Testis (tissue), 2 donors: ENCODE measurements at regions not wholly inside any gene's neighbourhood (a gene's known extent, or its start where the extent isn't known, plus 50 kb on each side); places are given as distances from the start of the nearest gene placed in this dataset.

Experiments
- DNase-seq: peaks from one replicate; pipeline ENCODE4 v3.0.0-alpha.2; 2019
- H3K27ac ChIP-seq, 2 donors: fragments of 200-600 bp; sonication (generic); one replicate each; pipeline ENCODE4 v1.5.1; 2019
- H3K27me3 ChIP-seq: fragments of 200-600 bp; sonication (generic); one replicate; pipeline ENCODE4 v1.5.1; 2019
- H3K36me3 ChIP-seq: fragments of 200-600 bp; sonication (generic); one replicate; pipeline ENCODE4 v1.5.1; 2017; ENCODE audit warnings: low read depth; ENCODE audit errors: missing control alignments
- H3K4me1 ChIP-seq: fragments of 200-600 bp; sonication (generic); one replicate; pipeline ENCODE4 v1.5.1; 2019
- H3K4me3 ChIP-seq, 2 donors: fragments of 200-600 bp; sonication (generic); one replicate each; pipeline ENCODE4 v1.5.1; 2017 to 2019
- H3K9me3 ChIP-seq: fragments of 200-600 bp; sonication (generic); one replicate; pipeline ENCODE4 v1.5.1; 2017
- POLR2A ChIP-seq: fragments of 450-650 bp; IDR thresholded peaks from one replicate; pipeline ENCODE4 v1.6.1; 2017; ENCODE audit warnings: antibody characterized with exemption, mild to moderate bottlenecking, moderate library complexity
- WGBS, 2 donors: methylation state at CpG; one replicate each; pipeline ENCODE4 v1.1.5; 2018; 5-methylcytosine and 5-hydroxymethylcytosine counted together
- intact Hi-C: fragments of 100-400 bp; cut with DNase I; formaldehyde crosslinking; loops from one replicate; pipeline ENCODE4 v1.15.1; 2023; ENCODE audit warnings: low total_unique reads
- TF ChIP-seq, protein P1 (sequence below), 3 experiments: fragments of 450-650 bp in 2 of 3; fragments of 200-600 bp in 1 of 3; sonication (generic) in 1 of 3; IDR thresholded peaks; one replicate each; pipeline ENCODE4 v1.5.1; 2016 to 2019; ENCODE audit warnings: antibody characterized with exemption in 3 of 3, mild to moderate bottlenecking in 2 of 3, moderate library complexity in 1 of 3

- Histone ChIP-seq H3K4me3 (no peak overlapping the region), H3K36me3 (no peaks in the 10 kb centered on the region), H3K27me3 (no peaks in the 10 kb centered on the region), H3K27ac (no peak overlapping the region), H3K9me3 (no peaks in the 10 kb centered on the region), H3K4me1 (no peaks in the 10 kb centered on the region)
- TF ChIP-seq, protein P1, sequence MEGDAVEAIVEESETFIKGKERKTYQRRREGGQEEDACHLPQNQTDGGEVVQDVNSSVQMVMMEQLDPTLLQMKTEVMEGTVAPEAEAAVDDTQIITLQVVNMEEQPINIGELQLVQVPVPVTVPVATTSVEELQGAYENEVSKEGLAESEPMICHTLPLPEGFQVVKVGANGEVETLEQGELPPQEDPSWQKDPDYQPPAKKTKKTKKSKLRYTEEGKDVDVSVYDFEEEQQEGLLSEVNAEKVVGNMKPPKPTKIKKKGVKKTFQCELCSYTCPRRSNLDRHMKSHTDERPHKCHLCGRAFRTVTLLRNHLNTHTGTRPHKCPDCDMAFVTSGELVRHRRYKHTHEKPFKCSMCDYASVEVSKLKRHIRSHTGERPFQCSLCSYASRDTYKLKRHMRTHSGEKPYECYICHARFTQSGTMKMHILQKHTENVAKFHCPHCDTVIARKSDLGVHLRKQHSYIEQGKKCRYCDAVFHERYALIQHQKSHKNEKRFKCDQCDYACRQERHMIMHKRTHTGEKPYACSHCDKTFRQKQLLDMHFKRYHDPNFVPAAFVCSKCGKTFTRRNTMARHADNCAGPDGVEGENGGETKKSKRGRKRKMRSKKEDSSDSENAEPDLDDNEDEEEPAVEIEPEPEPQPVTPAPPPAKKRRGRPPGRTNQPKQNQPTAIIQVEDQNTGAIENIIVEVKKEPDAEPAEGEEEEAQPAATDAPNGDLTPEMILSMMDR (IDR thresholded peaks at IDR 0.05), result no peak
- TF ChIP-seq POLR2A, result no peak
- no peak for DNase-seq
- WGBS, 2 donors, result 75 to 99% methylated on average over 4 of the region's 4 CpGs
- intact Hi-C loops, result no loop called here
Measured at GRCh38 chr6:6795393-6795792, 206.9 kb downstream of the LY86 start.

- intact Hi-C loops, result no loop called here
- Histone ChIP-seq H3K27me3 (no peaks in the 10 kb centered on the region), H3K9me3 (no peaks in the 10 kb centered on the region), H3K4me1 (no peaks in the 10 kb centered on the region), H3K36me3 (no peaks in the 10 kb centered on the region), H3K4me3 (no peak overlapping the region), H3K27ac (no peak overlapping the region)
- DNase-seq, result no peak
- 95 to 97% methylated on average over 11 of the region's 11 CpGs for WGBS, 2 donors
- TF ChIP-seq POLR2A, result no peak
- TF ChIP-seq, protein P1 (IDR thresholded peaks at IDR 0.05), result no peak
Measured at GRCh38 chr6:6796818-6797217, 208.3 kb downstream of the LY86 start.

DNA sequence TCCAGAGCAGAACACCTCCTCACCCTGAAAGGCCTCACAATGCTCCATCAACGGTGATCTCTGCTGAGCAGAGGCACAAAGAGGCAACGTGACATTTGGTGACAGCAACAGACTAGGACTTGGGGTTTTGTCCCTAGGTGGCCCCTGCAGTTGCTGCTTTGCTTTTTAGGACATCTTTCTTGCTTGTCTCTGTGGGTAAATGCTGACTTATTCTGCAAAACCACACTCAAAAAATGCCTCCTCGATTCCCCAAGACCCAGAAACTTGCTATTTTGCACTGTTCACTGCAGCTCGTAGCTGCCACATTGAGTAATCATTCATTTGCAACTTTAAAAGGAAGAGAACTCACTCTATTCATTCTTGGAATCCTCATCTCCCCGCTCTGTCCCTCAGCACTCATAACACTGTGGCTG lies 209.9 kb downstream of the LY86 start:
- TF ChIP-seq POLR2A, result no peak
- TF ChIP-seq, protein P1 (IDR thresholded peaks at IDR 0.05), result no peak
- no peak for DNase-seq
- Histone ChIP-seq H3K27ac (no peak overlapping the region), H3K27me3 (no peaks in the 10 kb centered on the region), H3K4me3 (no peak overlapping the region), H3K9me3 (no peaks in the 10 kb centered on the region), H3K36me3 (no peaks in the 10 kb centered on the region), H3K4me1 (no peaks in the 10 kb centered on the region)
- 84 to 93% methylated on average over 5 of the region's 5 CpGs for WGBS, 2 donors
- intact Hi-C loops, result no loop called here

GRCh38 chr6:6801005-6801335 lies 212.4 kb downstream of the LY86 start:
- TF ChIP-seq, protein P1 (IDR thresholded peaks at IDR 0.05), result no peak
- no peak for TF ChIP-seq POLR2A
- 92 to 95% methylated on average over 6 of the region's 6 CpGs for WGBS, 2 donors
- intact Hi-C loops, result no loop called here
- no peak overlapping the region for H3K4me3 ChIP-seq
- no peaks in the 10 kb centered on the region for H3K9me3 ChIP-seq
- DNase-seq, result no peak
- no peaks in the 10 kb centered on the region for H3K4me1 ChIP-seq
- no peaks in the 10 kb centered on the region for H3K36me3 ChIP-seq
- H3K27me3 ChIP-seq, result no peaks in the 10 kb centered on the region
- H3K27ac ChIP-seq, result no peak overlapping the region

DNA sequence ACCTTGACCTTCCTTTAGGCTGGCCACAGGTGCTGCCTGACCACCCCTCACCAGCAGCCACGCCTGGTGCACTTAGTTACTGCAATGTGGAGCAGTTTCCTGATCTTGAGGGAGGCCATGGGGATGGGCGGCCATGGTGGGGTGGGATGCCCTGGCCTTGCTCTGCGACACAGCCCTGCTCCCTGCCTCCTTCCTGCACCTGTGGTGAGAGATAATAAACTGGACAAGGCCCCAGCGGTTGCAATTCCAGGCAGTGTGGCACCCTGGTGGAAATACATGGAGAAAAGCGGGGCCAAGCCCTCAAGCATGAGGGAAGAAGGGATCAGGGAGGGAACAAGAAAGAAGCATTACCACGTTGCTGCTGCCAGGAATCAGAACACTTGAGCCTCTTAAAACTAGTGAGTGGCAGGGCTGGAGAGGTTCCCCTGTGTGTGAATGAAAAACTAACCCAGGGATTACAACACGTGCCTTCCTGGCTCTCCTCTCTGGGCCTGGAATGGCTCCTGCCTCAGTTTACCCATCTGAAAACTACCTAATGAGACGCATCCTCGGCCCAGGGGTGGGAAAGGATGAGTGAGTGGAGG lies 213.2 kb downstream of the LY86 start:
- Histone ChIP-seq H3K4me3 (no peak overlapping the region), H3K4me1 (no peaks in the 10 kb centered on the region), H3K36me3 (no peaks in the 10 kb centered on the region), H3K27me3 (no peaks in the 10 kb centered on the region), H3K9me3 (no peaks in the 10 kb centered on the region), H3K27ac (no peak overlapping the region)
- 83 to 85% methylated on average over 7 to 9 of the region's 9 CpGs for WGBS, 2 donors
- no peak for DNase-seq
- intact Hi-C loops, result no loop called here
- TF ChIP-seq POLR2A, result no peak
- TF ChIP-seq, protein P1 (IDR thresholded peaks at IDR 0.05), result no peak
